HepG2 (cell line): ENCODE measurements at regions not wholly inside any gene's neighbourhood (a gene's known extent, or its start where the extent isn't known, plus 50 kb on each side); places are given as distances from the start of the nearest gene placed in this dataset.

Experiments
- ATAC-seq: fragments of 200-7000 bp; cut with Tn5 transposase; 3 replicates; pipeline ENCODE4 v1.9.1; 2020; ENCODE audit warnings: mild to moderate bottlenecking, moderate library complexity
- BruUV-seq: library from RNA; stranded (reverse); fragments of 400-500 nt; replicated peaks from 2 replicates; lab custom pipeline; 2021; lab: Mats Ljungman, UMichigan
- CTCF ChIA-PET: fragments of 300-600 bp; formaldehyde crosslinking; extraction: SDS; loops from one replicate; lab custom pipeline; 2021; ENCODE audit warnings: low total read pairs, inconsistent platforms, low intra/inter-chr PET ratio; lab: Yijun Ruan, JAX
- POLR2A ChIA-PET: fragments of 350-600 bp; sonication (Branson Sonifier 250); formaldehyde crosslinking; loops from one replicate; lab custom pipeline; 2020; ENCODE audit warnings: antibody characterized with exemption, inconsistent platforms; lab: Yijun Ruan, JAX
- DNase-seq: peaks from one replicate; pipeline ENCODE4 v3.0.0-alpha.2; 2015; ENCODE audit warnings: low spot score
- FAIRE-seq: peaks from 3 replicates; lab custom pipeline; 2011; peaks lifted over from hg19 to GRCh38; lab: Jason Lieb, UNC
- H2AFZ ChIP-seq: one replicate; pipeline ENCODE4 v1.6.1; 2011; ENCODE audit warnings: low read length, inconsistent platforms
- H3K27ac ChIP-seq: fragments of 300-600 bp; 3 replicates; pipeline ENCODE4 v1.8.0; 2011; ENCODE audit warnings: mixed run types, mild to moderate bottlenecking, mixed read lengths, low read length, inconsistent platforms; ENCODE audit not compliant: insufficient read depth; ENCODE audit errors: extremely low read length
- H3K27me3 ChIP-seq, 2 experiments: fragments of 200-600 bp in 1 of 2; 2 replicates in 1 of 2; 3 replicates in 1 of 2; pipeline versions ENCODE4 v1.6.0 to v1.8.0; 2011; ENCODE audit warnings: low read length in 2 of 2, mild to moderate bottlenecking in 2 of 2, moderate library complexity in 2 of 2, inconsistent platforms in 1 of 2; ENCODE audit not compliant: insufficient read depth in 2 of 2, control insufficient read depth in 1 of 2
- H3K36me3 ChIP-seq, 2 experiments: fragments of 200-600 bp in 1 of 2; replicated peaks in 1 of 2; 2 replicates in 1 of 2; 3 replicates in 1 of 2; pipeline versions ENCODE4 v1.5.1 to v1.8.0; 2011; ENCODE audit warnings: low read length in 2 of 2, inconsistent platforms in 1 of 2; ENCODE audit not compliant: insufficient read depth in 2 of 2, control insufficient read depth in 1 of 2
- H3K4me1 ChIP-seq: 2 replicates; pipeline ENCODE4 v1.5.1; 2012; ENCODE audit warnings: low read length, inconsistent platforms; ENCODE audit not compliant: insufficient read depth
- H3K4me2 ChIP-seq: 2 replicates; pipeline ENCODE4 v1.6.0; 2011; ENCODE audit warnings: low read depth, low read length, inconsistent platforms
- H3K4me3 ChIP-seq, 3 experiments: fragments of 200-600 bp in 1 of 3; sonication (generic), shearing (Covaris generic) in 1 of 3; replicated peaks in 1 of 3; 2 replicates each; pipeline ENCODE4 v1.5.1; 2011 to 2016; ENCODE audit warnings: low read length in 3 of 3, inconsistent platforms in 2 of 3, low read depth in 2 of 3, mild to moderate bottlenecking in 2 of 3, control low read depth in 1 of 3, mixed read lengths in 1 of 3; ENCODE audit not compliant: insufficient read depth in 1 of 3
- H3K79me2 ChIP-seq: one replicate; pipeline ENCODE4 v1.6.1; 2011; ENCODE audit warnings: low read length, inconsistent platforms; ENCODE audit not compliant: insufficient read depth
- H3K9ac ChIP-seq: 2 replicates; pipeline ENCODE4 v1.6.0; 2011; ENCODE audit warnings: mild to moderate bottlenecking, low read depth, low read length, inconsistent platforms; ENCODE audit not compliant: insufficient read depth
- H3K9me3 ChIP-seq: 2 replicates; pipeline ENCODE4 v1.5.1; 2012; ENCODE audit warnings: mild to moderate bottlenecking, low read length
- H4K20me1 ChIP-seq: 2 replicates; pipeline ENCODE4 v1.6.0; 2011; ENCODE audit warnings: inconsistent platforms, mild to moderate bottlenecking, low read length, moderate library complexity; ENCODE audit not compliant: insufficient read depth
- CBX2 ChIP-seq, 2 experiments: fragments of 200-600 bp in 1 of 2; sonication (generic); formaldehyde crosslinking in 1 of 2; IDR thresholded peaks; 2 replicates each; pipeline versions ENCODE4 v1.7.0 to v1.8.1; 2018 to 2022; ENCODE audit warnings: low read depth in 2 of 2, low read length in 1 of 2, mild to moderate bottlenecking in 1 of 2, missing genetic modification reagents in 1 of 2
- CSRNP1 ChIP-seq: sonication (generic); formaldehyde crosslinking; IDR thresholded peaks from 2 replicates; pipeline ENCODE4 v1.8.1; 2023; ENCODE audit warnings: mild to moderate bottlenecking, missing genetic modification reagents
- E2F1 ChIP-seq: sonication (generic); formaldehyde crosslinking; IDR thresholded peaks from 2 replicates; pipeline ENCODE4 v1.5.0; 2020; ENCODE audit warnings: missing genetic modification reagents
- MTA1 ChIP-seq: sonication (generic); formaldehyde crosslinking; IDR thresholded peaks from 2 replicates; pipeline ENCODE4 v1.4.0; 2020; ENCODE audit warnings: missing genetic modification reagents, mild to moderate bottlenecking, borderline replicate concordance
- PHF21A ChIP-seq: sonication (generic); formaldehyde crosslinking; IDR thresholded peaks from 2 replicates; pipeline ENCODE4 v1.5.0; 2020; ENCODE audit warnings: mild to moderate bottlenecking, missing genetic modification reagents
- REST ChIP-seq, 2 experiments: IDR thresholded peaks; 2 replicates each; pipeline ENCODE4 v1.6.1; 2011 to 2012; ENCODE audit warnings: low read length in 2 of 2, borderline replicate concordance in 1 of 2, low read depth in 1 of 2, mild to moderate bottlenecking in 1 of 2, moderate library complexity in 1 of 2
- ZNF160 ChIP-seq: sonication (generic); formaldehyde crosslinking; IDR thresholded peaks from 2 replicates; pipeline ENCODE4 v1.8.0; 2022; ENCODE audit warnings: mild to moderate bottlenecking, inconsistent platforms, missing genetic modification reagents
- ZNF335 ChIP-seq: sonication (generic); formaldehyde crosslinking; IDR thresholded peaks from 2 replicates; pipeline ENCODE4 v1.4.0; 2020; ENCODE audit warnings: missing genetic modification reagents
- ZNF460 ChIP-seq: sonication (generic); formaldehyde crosslinking; IDR thresholded peaks from 2 replicates; pipeline ENCODE4 v1.5.1; 2020; ENCODE audit warnings: missing genetic modification reagents, mild to moderate bottlenecking, borderline replicate concordance
- WGBS: methylation state at CpG from one replicate; pipeline ENCODE4 v1.1.6; 2017; ENCODE audit warnings: low lambda C conversion rate; 5-methylcytosine and 5-hydroxymethylcytosine counted together
- in situ Hi-C: cut with HindIII; loops from 2 replicates; pipeline ENCODE4 v1.10.0; 2017; ENCODE audit warnings: low pct_unique_long_range_greater_than_20kb; ENCODE audit not compliant: extremely low pct_ligation_motif_present
- intact Hi-C: fragments of 100-400 bp; cut with micrococcal nuclease; formaldehyde crosslinking; loops from one replicate; pipeline ENCODE4 v1.10.0; 2022; ENCODE audit not compliant: unreplicated experiment
- TF ChIP-seq, protein P1 (sequence below): sonication (generic); formaldehyde crosslinking; IDR thresholded peaks from 2 replicates; pipeline ENCODE4 v1.5.1; 2020; ENCODE audit warnings: mild to moderate bottlenecking, missing genetic modification reagents
- TF ChIP-seq, protein P2 (sequence below): sonication (generic); formaldehyde crosslinking; IDR thresholded peaks from 2 replicates; pipeline ENCODE4 v1.4.0; 2020; ENCODE audit warnings: missing genetic modification reagents

DNA sequence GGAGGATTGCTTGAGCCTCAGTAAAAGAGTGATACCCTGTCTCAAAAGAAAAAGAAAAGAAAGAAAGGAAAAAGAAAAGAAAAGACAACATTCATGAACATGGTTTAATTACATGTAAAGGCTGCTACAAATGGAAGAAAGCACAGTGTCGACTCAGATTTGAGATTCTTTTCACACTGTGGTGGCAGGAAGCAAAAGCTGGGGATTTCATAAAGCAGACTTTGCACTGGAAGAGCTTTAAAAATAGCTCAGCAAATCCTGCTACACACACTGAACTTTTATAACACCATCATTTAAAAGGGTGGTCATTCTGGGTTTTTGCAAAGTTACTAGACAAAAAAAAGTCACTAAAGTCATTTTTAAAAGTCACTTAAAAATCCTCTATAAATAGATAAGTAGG, 140.8 kb downstream of the CEMIP2 start (continued):
- TF ChIP-seq REST (IDR thresholded peaks at IDR 0.05; ENCODE audit: borderline replicate concordance in 1 of 2, low read depth in 1 of 2, low read length in 2 of 2) = no peak
- TF ChIP-seq, all 625 proteins: peak for 8

DNA sequence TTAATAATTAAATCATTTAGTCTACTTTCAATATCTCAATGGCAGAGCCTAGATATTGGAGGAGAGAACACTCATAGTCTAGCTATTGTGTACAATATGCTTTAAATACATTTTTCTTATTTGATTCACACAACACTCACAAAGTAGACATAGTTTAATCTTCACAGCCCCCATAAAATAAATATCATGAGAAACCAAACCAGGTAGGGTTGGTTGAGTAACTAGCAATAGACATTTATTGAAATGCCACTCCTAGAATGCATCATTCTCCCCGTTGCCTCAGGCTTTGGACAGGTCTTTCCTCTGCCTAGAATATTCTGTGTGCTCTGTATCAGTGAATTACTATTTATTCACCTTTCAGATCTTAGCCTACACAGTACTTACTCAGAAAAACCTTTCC, 141.9 kb downstream of the CEMIP2 start:
- CTCF ChIA-PET = no interaction called here
- FAIRE-seq (no peak), ATAC-seq (no peak), DNase-seq (no peak)
- Histone ChIP-seq H3K9me3 (no peaks in the 10 kb centered on the region), H3K36me3 (no peaks in the 10 kb centered on the region), H2AFZ (no peak overlapping the region), H3K79me2 (no peaks in the 10 kb centered on the region), H3K9ac (no peak overlapping the region), H3K4me2 (no peak overlapping the region), H3K27me3 (no peaks in the 10 kb centered on the region), H3K4me1 (peaks cover 42% of the 10 kb centered on the region), H3K4me3 (no peak overlapping the region), H4K20me1 (no peaks in the 10 kb centered on the region), H3K27ac (no peak overlapping the region)
- in situ Hi-C loops (no loop called here), intact Hi-C loops (no loop called here)
- no TSS peak for BruUV-seq
- POLR2A ChIA-PET = no interaction called here
- WGBS = 86% methylated on average over 1 of the region's 1 CpG
- TF ChIP-seq ZNF335 (no peak), CBX2 (IDR thresholded peaks at IDR 0.05; ENCODE audit: low read depth, low read length) (no peak), CBX2 (CRISPR knock-in tag; IDR thresholded peaks at IDR 0.05; ENCODE audit: low read depth) (no peak), ZNF460 (CRISPR knock-in tag) (no peak), MTA1 (CRISPR knock-in tag) (no peak), ZNF160 (CRISPR knock-in tag) (no peak), PHF21A (CRISPR knock-in tag) (no peak), CSRNP1 (CRISPR knock-in tag) (no peak), E2F1 (CRISPR knock-in tag) (no peak)
- TF ChIP-seq, protein P1, sequence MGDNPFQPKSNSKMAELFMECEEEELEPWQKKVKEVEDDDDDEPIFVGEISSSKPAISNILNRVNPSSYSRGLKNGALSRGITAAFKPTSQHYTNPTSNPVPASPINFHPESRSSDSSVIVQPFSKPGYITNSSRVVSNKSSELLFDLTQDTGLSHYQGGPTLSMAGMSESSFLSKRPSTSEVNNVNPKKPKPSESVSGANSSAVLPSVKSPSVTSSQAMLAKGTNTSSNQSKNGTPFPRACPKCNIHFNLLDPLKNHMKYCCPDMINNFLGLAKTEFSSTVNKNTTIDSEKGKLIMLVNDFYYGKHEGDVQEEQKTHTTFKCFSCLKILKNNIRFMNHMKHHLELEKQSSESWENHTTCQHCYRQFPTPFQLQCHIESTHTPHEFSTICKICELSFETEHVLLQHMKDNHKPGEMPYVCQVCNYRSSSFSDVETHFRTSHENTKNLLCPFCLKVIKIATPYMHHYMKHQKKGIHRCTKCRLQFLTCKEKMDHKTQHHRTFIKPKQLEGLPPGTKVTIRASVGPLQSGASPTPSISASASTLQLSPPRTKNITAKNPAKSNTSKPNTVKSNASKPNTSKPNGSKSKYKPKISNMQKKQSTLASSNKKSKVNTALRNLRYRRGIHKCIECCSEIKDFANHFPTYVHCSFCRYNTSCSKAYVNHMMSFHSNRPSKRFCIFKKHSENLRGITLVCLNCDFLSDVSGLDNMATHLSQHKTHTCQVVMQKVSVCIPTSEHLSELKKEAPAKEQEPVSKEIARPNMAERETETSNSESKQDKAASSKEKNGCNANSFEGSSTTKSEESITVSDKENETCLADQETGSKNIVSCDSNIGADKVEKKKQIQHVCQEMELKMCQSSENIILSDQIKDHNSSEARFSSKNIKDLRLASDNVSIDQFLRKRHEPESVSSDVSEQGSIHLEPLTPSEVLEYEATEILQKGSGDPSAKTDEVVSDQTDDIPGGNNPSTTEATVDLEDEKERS (CRISPR knock-in tag) = no peak
- TF ChIP-seq, protein P2, sequence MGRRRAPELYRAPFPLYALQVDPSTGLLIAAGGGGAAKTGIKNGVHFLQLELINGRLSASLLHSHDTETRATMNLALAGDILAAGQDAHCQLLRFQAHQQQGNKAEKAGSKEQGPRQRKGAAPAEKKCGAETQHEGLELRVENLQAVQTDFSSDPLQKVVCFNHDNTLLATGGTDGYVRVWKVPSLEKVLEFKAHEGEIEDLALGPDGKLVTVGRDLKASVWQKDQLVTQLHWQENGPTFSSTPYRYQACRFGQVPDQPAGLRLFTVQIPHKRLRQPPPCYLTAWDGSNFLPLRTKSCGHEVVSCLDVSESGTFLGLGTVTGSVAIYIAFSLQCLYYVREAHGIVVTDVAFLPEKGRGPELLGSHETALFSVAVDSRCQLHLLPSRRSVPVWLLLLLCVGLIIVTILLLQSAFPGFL (CRISPR knock-in tag) = no peak
